Ishikawa (cell line): ENCODE measurements at regions not wholly inside any gene's neighbourhood (a gene's known extent, or its start where the extent isn't known, plus 50 kb on each side); places are given as distances from the start of the nearest gene placed in this dataset.

Source experiments
- EP300 ChIP-seq: IDR thresholded peaks from 2 replicates; pipeline ENCODE4 v1.6.1; 2012; ENCODE audit warnings: borderline replicate concordance
- TF ChIP-seq, protein P1 (sequence below): IDR thresholded peaks from 2 replicates; pipeline ENCODE4 v1.6.1; 2012

- TF ChIP-seq, protein P1, sequence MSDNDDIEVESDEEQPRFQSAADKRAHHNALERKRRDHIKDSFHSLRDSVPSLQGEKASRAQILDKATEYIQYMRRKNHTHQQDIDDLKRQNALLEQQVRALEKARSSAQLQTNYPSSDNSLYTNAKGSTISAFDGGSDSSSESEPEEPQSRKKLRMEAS: no peak
- TF ChIP-seq EP300: no peak
Observed at GRCh38 chr4:43992552-43992951, 456.1 kb downstream of the KCTD8 start.
